ENCODE measurements at regions not wholly inside any gene's neighbourhood (a gene's known extent, or its start where the extent isn't known, plus 50 kb on each side); places are given as distances from the start of the nearest gene placed in this dataset.
A peak's percentile ranks its signal among the peaks of the same experiment; 100 is the strongest.

- Mint-ChIP-seq H3K27ac (no peak overlapping the region), H3K4me1 (ENCODE audit: low read depth) (peaks cover 15% of the 10 kb centered on the region), H3K4me3 (ENCODE audit: low read depth) (no peak overlapping the region), H3K27me3 (no peaks in the 10 kb centered on the region), H3K36me3 (ENCODE audit: insufficient read depth) (no peaks in the 10 kb centered on the region), H3K9me3 (ENCODE audit: low read depth) (peaks cover 4% of the 10 kb centered on the region)
- DNase-seq (ENCODE audit: low spot score, unreplicated experiment): no peak
- TF ChIP-seq, protein P1, sequence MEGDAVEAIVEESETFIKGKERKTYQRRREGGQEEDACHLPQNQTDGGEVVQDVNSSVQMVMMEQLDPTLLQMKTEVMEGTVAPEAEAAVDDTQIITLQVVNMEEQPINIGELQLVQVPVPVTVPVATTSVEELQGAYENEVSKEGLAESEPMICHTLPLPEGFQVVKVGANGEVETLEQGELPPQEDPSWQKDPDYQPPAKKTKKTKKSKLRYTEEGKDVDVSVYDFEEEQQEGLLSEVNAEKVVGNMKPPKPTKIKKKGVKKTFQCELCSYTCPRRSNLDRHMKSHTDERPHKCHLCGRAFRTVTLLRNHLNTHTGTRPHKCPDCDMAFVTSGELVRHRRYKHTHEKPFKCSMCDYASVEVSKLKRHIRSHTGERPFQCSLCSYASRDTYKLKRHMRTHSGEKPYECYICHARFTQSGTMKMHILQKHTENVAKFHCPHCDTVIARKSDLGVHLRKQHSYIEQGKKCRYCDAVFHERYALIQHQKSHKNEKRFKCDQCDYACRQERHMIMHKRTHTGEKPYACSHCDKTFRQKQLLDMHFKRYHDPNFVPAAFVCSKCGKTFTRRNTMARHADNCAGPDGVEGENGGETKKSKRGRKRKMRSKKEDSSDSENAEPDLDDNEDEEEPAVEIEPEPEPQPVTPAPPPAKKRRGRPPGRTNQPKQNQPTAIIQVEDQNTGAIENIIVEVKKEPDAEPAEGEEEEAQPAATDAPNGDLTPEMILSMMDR (IDR thresholded peaks at IDR 0.05; ENCODE audit: unreplicated experiment): no peak
Measured at GRCh38 chr5:164010900-164011299, 505.5 kb downstream of the MAT2B start.

DNA sequence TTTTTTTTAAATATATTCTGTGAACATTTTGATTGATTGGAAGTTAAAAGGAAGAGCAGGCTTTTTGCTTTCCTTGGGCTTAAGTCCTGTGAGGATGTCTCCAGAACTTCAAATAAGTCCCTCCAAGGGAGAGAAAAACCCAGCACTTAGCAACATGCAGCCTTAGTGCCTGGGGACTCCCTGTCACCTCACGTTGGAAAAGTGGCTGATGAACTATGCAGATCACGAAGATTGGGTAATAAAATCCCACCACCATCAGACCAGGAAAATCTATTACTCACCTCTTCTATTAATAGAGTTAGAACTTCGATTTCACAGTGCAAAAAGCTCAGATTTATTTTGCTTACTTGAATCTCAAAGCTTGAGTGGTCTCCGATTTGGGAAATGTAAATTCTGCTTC is 507.0 kb downstream of the MAT2B start:
- H3K4me1 Mint-ChIP-seq (ENCODE audit: low read depth): peaks cover 15% of the 10 kb centered on the region
- TF ChIP-seq, protein P1 (IDR thresholded peaks at IDR 0.05; ENCODE audit: unreplicated experiment): no peak
- H3K4me3 Mint-ChIP-seq (ENCODE audit: low read depth): no peak overlapping the region
- no peaks in the 10 kb centered on the region for H3K27me3 Mint-ChIP-seq
- H3K36me3 Mint-ChIP-seq (ENCODE audit: insufficient read depth): no peaks in the 10 kb centered on the region
- DNase-seq (ENCODE audit: low spot score, unreplicated experiment): no peak
- H3K9me3 Mint-ChIP-seq (ENCODE audit: low read depth): peaks cover 4% of the 10 kb centered on the region
- no peak overlapping the region for H3K27ac Mint-ChIP-seq

GRCh38 chr5:164013077-164013670 is 507.8 kb downstream of the MAT2B start:
- H3K4me3 Mint-ChIP-seq (ENCODE audit: low read depth): no peak overlapping the region
- H3K36me3 Mint-ChIP-seq (ENCODE audit: insufficient read depth): no peaks in the 10 kb centered on the region
- TF ChIP-seq, protein P1 (IDR thresholded peaks at IDR 0.05; ENCODE audit: unreplicated experiment): peak; percentile 80
- H3K4me1 Mint-ChIP-seq (ENCODE audit: low read depth): peaks cover 15% of the 10 kb centered on the region
- peaks cover 4% of the 10 kb centered on the region for H3K9me3 Mint-ChIP-seq (ENCODE audit: low read depth)
- DNase-seq (ENCODE audit: low spot score, unreplicated experiment): peak; percentile 45
- peak overlapping the region; percentile 9 for H3K27ac Mint-ChIP-seq
- no peaks in the 10 kb centered on the region for H3K27me3 Mint-ChIP-seq

GRCh38 chr5:164020116-164020515 is 514.7 kb downstream of the MAT2B start:
- TF ChIP-seq, protein P1 (IDR thresholded peaks at IDR 0.05; ENCODE audit: unreplicated experiment): no peak
- H3K4me1 Mint-ChIP-seq (ENCODE audit: low read depth): no peaks in the 10 kb centered on the region
- DNase-seq (ENCODE audit: low spot score, unreplicated experiment): no peak
- H3K9me3 Mint-ChIP-seq (ENCODE audit: low read depth): peaks cover 5% of the 10 kb centered on the region
- no peak overlapping the region for H3K4me3 Mint-ChIP-seq (ENCODE audit: low read depth)
- peaks cover 1% of the 10 kb centered on the region for H3K36me3 Mint-ChIP-seq (ENCODE audit: insufficient read depth)
- no peaks in the 10 kb centered on the region for H3K27me3 Mint-ChIP-seq
- H3K27ac Mint-ChIP-seq: no peak overlapping the region

DNA sequence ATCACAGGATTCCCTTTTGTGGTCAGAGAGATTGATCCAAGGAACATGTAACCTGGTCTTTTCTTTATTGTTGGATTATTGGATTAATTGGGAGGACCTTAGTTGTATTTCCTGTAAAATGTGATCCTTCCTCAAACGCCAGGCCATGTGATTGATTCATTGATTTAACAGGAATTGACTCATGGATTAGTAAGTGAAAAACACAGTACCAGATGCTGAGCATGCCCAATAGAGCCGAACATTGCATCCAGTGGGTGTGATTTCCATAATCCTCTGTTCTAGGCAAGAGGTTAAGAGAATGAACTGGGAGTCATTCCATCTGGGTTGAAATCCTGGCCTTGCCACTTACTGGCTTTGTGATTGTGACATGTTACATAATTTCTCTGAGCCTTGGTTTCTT is 522.3 kb downstream of the MAT2B start:
- no peak overlapping the region for H3K4me3 Mint-ChIP-seq (ENCODE audit: low read depth)
- H3K9me3 Mint-ChIP-seq (ENCODE audit: low read depth): peaks cover 5% of the 10 kb centered on the region
- H3K4me1 Mint-ChIP-seq (ENCODE audit: low read depth): no peaks in the 10 kb centered on the region
- DNase-seq (ENCODE audit: low spot score, unreplicated experiment): no peak
- TF ChIP-seq, protein P1 (IDR thresholded peaks at IDR 0.05; ENCODE audit: unreplicated experiment): no peak
- peaks cover 1% of the 10 kb centered on the region for H3K36me3 Mint-ChIP-seq (ENCODE audit: insufficient read depth)
- no peak overlapping the region for H3K27ac Mint-ChIP-seq
- no peaks in the 10 kb centered on the region for H3K27me3 Mint-ChIP-seq
